ENCODE measurements at regions not wholly inside any gene's neighbourhood (a gene's known extent, or its start where the extent isn't known, plus 50 kb on each side); places are given as distances from the start of the nearest gene placed in this dataset.

DNA sequence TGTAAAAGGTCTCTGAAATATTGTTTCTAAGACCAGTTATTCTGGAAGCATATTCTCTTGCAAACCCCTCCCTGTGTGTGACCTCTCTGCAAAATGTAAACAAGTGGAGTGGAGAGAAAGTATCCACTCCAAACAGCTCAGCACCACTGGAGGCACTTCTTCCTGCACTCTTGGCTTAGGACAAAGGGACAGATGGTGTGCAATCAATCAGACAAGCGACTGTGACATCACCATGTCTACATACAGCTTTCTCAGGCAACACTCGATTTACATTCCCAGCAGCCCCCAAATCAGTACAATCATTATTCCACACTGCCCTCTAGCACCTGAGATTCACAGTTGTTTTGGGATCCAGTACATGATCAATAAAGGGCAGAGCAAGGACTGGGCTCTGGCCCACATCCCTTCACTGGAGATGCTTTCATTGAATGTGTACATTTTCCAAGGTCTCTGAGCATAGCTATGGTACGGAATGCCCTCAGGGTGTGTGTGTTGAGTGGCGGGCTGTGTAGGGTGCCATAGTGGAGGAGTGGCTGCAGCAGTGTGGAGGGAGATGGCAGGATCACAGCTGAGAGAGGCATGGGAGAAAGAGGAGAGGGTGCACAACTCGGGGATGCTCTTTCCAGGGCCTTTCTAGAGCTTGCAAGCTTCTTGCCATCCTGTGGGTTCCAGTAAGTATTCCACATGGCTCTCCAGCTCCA is 311.8 kb upstream of the ST6GAL2 start:
- H3K4me3 ChIP-seq (ENCODE audit: low read depth, low read length), result no peak overlapping the region
- TF ChIP-seq, protein P1, sequence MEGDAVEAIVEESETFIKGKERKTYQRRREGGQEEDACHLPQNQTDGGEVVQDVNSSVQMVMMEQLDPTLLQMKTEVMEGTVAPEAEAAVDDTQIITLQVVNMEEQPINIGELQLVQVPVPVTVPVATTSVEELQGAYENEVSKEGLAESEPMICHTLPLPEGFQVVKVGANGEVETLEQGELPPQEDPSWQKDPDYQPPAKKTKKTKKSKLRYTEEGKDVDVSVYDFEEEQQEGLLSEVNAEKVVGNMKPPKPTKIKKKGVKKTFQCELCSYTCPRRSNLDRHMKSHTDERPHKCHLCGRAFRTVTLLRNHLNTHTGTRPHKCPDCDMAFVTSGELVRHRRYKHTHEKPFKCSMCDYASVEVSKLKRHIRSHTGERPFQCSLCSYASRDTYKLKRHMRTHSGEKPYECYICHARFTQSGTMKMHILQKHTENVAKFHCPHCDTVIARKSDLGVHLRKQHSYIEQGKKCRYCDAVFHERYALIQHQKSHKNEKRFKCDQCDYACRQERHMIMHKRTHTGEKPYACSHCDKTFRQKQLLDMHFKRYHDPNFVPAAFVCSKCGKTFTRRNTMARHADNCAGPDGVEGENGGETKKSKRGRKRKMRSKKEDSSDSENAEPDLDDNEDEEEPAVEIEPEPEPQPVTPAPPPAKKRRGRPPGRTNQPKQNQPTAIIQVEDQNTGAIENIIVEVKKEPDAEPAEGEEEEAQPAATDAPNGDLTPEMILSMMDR (IDR thresholded peaks at IDR 0.05; ENCODE audit: insufficient read depth, low read depth, low read length, missing control alignments), result no peak
- DNase-seq (ENCODE audit: low read depth), result no peak

DNA sequence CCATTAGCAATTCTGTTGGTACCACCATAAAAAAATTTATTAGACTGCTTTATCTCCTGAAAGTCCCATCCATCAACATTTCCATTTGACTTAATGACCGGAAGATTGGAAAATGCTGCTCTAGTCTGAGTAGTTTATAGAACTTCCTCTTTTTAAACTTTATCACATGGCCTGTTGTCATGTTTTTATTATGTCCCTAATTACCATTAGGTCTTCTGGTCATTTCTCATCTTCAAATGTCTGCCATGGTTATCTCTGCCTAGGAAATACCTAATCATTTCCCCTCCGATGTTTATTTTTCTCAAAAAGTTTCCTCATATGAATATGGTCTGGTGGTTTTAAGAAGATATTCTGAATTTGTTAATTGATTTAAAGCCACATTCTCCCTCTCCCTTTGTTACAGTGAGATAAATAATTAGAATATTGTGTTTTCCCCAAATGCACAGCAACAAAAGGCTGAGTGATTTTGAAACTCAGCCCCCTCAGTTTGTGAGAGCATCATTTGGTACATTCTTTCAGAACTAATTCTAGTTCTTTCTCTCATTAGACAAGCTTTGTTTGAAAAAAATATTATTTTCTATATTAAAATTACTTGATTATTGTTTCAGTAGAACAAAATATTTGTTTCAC is 317.1 kb upstream of the ST6GAL2 start:
- no peak overlapping the region for H3K4me3 ChIP-seq (ENCODE audit: low read depth, low read length)
- DNase-seq (ENCODE audit: low read depth), result no peak
- TF ChIP-seq, protein P1 (IDR thresholded peaks at IDR 0.05; ENCODE audit: insufficient read depth, low read depth, low read length, missing control alignments), result no peak

DNA sequence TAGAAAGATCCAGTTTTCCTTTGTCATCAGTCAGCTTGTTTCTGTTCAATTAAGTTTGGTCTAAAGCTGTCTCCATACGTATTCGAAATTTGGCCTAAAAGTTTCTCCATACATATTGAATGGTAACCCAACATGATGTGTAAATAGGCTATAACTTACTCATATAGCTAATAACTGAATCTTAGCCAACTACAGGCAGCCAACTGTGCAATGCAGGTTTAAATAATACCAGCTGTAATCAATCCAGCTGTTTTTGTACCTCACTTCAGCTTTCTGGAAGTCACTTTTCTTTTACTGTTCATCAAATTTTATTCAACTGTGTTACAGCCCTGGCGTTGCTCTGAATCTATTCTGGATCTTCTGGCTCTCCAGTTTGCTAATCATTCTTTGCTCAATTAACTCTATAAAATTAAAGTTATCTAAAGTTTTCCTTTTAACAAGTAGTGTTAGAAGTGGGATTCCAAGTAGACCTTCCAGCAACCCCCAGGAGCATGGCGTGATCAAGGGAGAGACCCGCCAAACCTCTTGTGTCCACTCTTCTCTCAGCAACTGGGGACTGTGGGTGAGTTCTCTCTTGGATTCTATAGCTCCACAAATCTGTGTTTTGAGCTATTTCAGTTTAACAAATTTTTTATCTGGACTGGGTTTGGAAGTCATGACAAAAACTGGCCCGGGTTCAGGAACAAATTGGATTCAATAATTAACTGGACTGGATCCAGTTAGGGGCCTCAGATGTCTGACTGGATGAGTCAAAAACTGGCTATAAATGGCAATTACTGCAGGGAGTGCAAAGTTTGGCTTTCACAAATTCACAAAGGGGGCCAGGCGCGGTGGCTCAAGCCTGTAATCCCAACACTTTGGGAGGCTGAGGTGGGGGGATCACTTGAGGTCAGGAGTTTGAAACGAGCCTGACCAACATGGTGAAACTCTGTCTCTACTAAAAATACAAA is 329.7 kb upstream of the ST6GAL2 start:
- TF ChIP-seq, protein P1 (IDR thresholded peaks at IDR 0.05; ENCODE audit: insufficient read depth, low read depth, low read length, missing control alignments), result no peak
- no peak overlapping the region for H3K4me3 ChIP-seq (ENCODE audit: low read depth, low read length)
- no peak for DNase-seq (ENCODE audit: low read depth)

DNA sequence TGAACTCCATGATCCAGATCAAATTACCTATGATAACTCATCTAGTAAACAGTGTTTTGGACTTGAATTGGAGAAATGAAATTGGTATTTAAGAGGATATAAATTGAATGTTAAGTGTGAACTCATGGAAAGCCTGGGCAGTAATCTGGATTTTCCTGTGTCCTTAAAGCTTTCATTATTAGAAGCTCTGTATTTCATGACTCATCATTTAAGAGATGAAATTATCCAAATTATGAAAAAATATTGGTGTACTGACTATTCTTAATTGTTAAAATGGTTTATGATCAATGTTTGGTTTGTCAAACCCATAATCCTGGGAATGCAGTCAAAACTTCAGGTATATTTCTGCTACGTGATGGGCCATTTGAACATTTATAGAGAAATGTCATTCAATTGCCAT is 332.2 kb upstream of the ST6GAL2 start:
- TF ChIP-seq, protein P1 (IDR thresholded peaks at IDR 0.05; ENCODE audit: insufficient read depth, low read depth, low read length, missing control alignments), result no peak
- H3K4me3 ChIP-seq (ENCODE audit: low read depth, low read length), result no peak overlapping the region
- DNase-seq (ENCODE audit: low read depth), result no peak

DNA sequence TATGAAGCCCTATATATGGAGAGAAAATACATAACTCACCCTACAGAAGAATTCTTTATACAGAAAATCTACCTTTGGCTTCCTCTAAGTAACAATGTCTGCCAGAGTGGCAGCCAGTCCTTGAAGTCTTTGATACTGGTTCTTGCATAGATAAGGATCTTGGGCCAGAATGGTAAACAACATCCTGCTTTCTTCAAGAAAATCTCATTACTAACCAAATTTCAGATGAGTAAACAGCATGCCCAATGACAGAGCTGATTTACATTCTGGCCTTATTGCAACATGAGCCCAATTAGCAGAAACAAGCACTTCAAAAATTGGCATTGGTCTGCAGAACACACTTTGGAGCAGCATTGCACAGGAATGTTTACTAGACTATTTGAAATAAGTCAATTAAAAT is 336.5 kb upstream of the ST6GAL2 start:
- TF ChIP-seq, protein P1 (IDR thresholded peaks at IDR 0.05; ENCODE audit: insufficient read depth, low read depth, low read length, missing control alignments), result no peak
- no peak for DNase-seq (ENCODE audit: low read depth)
- H3K4me3 ChIP-seq (ENCODE audit: low read depth, low read length), result no peak overlapping the region

DNA sequence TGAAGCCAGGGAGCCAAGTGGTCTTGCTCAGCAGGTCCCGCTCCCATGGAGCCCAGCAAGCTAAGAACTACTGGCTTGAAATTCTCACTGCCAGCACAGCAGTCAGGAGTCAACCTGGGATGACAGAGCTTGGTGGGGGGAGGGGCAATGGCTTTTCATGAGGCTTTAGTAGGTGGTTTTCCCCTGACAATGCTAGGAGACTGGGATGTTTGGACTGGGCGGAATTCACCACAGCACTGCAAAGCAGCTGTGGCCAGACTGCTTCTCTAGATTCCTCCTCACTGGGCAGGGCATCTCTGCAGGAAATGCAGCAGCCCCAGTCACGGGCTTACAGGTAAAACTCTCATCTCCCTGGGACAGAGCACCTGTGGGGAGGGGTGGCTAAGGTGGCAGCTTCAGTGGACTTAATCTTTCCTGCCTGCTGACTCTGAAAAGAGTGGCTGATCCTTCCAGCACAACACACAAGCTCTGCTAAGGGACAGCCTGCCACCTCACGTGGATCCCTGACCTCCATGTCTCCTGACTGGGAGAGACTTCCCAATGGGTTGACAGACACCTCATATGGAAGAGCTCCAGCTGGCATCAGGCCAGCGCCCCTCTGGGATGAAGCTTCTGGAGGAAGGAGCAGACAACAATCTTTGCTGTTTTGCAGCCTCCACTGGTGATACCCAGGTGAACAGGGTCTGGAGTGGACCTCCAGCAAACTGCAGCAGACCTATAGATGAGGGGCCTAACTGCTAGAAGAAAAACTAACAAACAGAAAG is 349.7 kb upstream of the ST6GAL2 start:
- no peak for DNase-seq (ENCODE audit: low read depth)
- TF ChIP-seq, protein P1 (IDR thresholded peaks at IDR 0.05; ENCODE audit: insufficient read depth, low read depth, low read length, missing control alignments), result no peak
- H3K4me3 ChIP-seq (ENCODE audit: low read depth, low read length), result no peak overlapping the region

All from GM12865 (cell line).